VCaP (cell line): ENCODE measurements at regions not wholly inside any gene's neighbourhood (a gene's known extent, or its start where the extent isn't known, plus 50 kb on each side); places are given as distances from the start of the nearest gene placed in this dataset.

ENCODE experiments used
- H3K27ac ChIP-seq: fragments of 450-650 bp; 2 replicates; pipeline ENCODE4 v1.5.1; 2017
- CTCF ChIP-seq: fragments of 450-650 bp; conservative IDR thresholded peaks from 2 replicates; pipeline ENCODE4 v1.5.1; 2017; ENCODE audit warnings: mild to moderate bottlenecking, moderate library complexity

DNA sequence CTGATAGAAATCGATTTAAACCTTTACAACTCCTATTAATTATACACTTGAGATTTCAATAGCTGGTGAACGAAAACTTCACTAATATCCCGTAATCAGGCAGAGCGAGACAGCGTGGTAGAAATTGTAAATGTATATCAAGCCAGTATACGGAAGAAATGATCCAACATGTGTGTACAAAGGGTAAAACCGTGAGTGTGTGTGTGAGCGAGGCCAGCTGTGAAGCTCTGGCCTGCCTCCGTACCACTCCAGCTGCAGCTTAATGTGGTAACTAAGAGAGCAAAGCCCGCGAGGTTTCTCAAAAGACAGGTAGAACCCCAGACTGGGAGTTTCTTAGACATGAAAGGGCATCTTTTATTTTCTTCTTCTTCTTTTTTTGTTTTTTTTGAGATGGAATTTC, 52.3 kb upstream of the ZNF516 start:
- H3K27ac ChIP-seq, result no peak overlapping the region
- no peak for TF ChIP-seq CTCF

DNA sequence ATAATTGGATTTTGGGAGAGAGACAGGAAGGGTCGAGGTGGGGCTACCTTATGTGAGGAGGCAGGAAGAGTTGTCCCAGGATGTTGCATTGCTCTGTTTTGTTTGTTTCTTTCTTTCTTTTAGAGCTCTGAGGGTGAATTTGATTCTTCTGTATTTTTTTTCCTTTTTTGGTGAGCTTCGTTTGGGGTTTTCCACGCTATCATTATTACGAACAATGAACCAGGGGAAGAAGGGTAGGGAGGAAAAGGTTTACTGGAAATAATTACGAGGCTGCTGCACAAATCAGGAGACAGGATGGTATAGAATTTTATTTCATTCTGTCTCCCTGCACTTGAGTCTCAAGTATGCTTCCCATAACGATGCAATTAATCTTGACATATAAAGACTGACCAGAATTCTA, 51.4 kb upstream of the ZNF516 start:
- H3K27ac ChIP-seq, result no peak overlapping the region
- TF ChIP-seq CTCF, result no peak

DNA sequence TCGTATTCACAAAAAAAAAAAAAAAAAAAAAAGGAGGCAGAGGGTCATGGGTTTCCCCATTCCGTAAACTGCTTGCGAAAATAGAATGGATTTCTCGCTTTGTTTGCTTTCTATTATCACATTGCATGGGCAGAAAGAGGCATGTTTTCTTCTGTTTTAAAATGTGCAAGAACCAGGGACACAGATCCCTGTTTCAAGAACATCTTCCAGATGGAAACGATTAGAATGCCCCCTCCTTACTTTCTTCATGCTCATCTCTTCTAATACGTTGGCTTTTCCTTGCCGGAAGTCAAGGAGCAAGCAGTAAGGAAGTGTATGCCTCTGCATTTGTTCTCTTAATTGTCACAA, 51.0 kb upstream of the ZNF516 start:
- no peak overlapping the region for H3K27ac ChIP-seq
- no peak for TF ChIP-seq CTCF

- TF ChIP-seq CTCF, result no peak
- H3K27ac ChIP-seq, result no peak overlapping the region
These were observed 50.5 kb upstream of the ZNF516 start for GRCh38 chr18:76545433-76546087.

- no peak overlapping the region for H3K27ac ChIP-seq
- no peak for TF ChIP-seq CTCF
These were observed 49.7 kb upstream of the ZNF516 start for GRCh38 chr18:76544511-76545345.
